Sciatic nerve (tissue), 2 donors: ENCODE measurements at regions not wholly inside any gene's neighbourhood (a gene's known extent, or its start where the extent isn't known, plus 50 kb on each side); places are given as distances from the start of the nearest gene placed in this dataset.

Experiments used
- ATAC-seq: fragments of 200-7000 bp; cut with Tn5 transposase; one replicate; pipeline ENCODE4 v1.9.1; 2020; ENCODE audit warnings: mild to moderate bottlenecking, moderate library complexity
- DNase-seq: peaks from one replicate; pipeline ENCODE4 v3.0.0-alpha.2; 2020; ENCODE audit warnings: low spot score
- intact Hi-C: fragments of 100-400 bp; cut with DNase I; formaldehyde crosslinking; loops from one replicate; pipeline ENCODE4 v1.14.2; 2022
- donor health status: DM: no; HTN: no; CAD: no.
- donor health status: DM: no; HTN: no; CAD: no.

- intact Hi-C loops, result no loop called here
- ATAC-seq, result peak; percentile 67
- no peak for DNase-seq
Observed at GRCh38 chr14:85463512-85463911, 66.4 kb upstream of the FLRT2 start.

GRCh38 chr14:85464135-85464895 lies 65.6 kb upstream of the FLRT2 start:
- ATAC-seq (no peak), DNase-seq (no peak)
- intact Hi-C loops, result no loop called here

- intact Hi-C loops, result no loop called here
- DNase-seq (no peak), ATAC-seq (no peak)
Observed at GRCh38 chr14:85466678-85467077, 63.3 kb upstream of the FLRT2 start.

- ATAC-seq, result no peak
- intact Hi-C loops, result no loop called here
- DNase-seq, result no peak
Observed at GRCh38 chr14:85468816-85469215, 61.1 kb upstream of the FLRT2 start.

- no peak for DNase-seq
- ATAC-seq, result no peak
- intact Hi-C loops, result no loop called here
Observed at GRCh38 chr14:85471156-85471555, 58.8 kb upstream of the FLRT2 start.

GRCh38 chr14:85471744-85472143 lies 58.2 kb upstream of the FLRT2 start:
- DNase-seq (no peak), ATAC-seq (peak; percentile 81)
- intact Hi-C loops, result no loop called here

- ATAC-seq (no peak), DNase-seq (no peak)
- intact Hi-C loops, result no loop called here
Observed at GRCh38 chr14:85474431-85474830, 55.5 kb upstream of the FLRT2 start.

GRCh38 chr14:85475113-85475512 lies 54.8 kb upstream of the FLRT2 start:
- DNase-seq, result no peak
- peak; percentile 33 for ATAC-seq
- intact Hi-C loops, result no loop called here

GRCh38 chr14:85479306-85479705 lies 50.6 kb upstream of the FLRT2 start:
- ATAC-seq (no peak), DNase-seq (no peak)
- intact Hi-C loops, result no loop called here

GRCh38 chr14:85479771-85480170 lies 50.2 kb upstream of the FLRT2 start:
- no peak for ATAC-seq
- DNase-seq, result no peak
- intact Hi-C loops, result no loop called here
